ENCODE measurements at regions not wholly inside any gene's neighbourhood (a gene's known extent, or its start where the extent isn't known, plus 50 kb on each side); places are given as distances from the start of the nearest gene placed in this dataset.

- no peak for TF ChIP-seq NFIC (IDR thresholded peaks at IDR 0.05)
- TF ChIP-seq CEBPB (IDR thresholded peaks at IDR 0.05): no peak
- no peak for TF ChIP-seq RAD21 (IDR thresholded peaks at IDR 0.05; ENCODE audit: low read depth)
- no peak for TF ChIP-seq TAF1 (IDR thresholded peaks at IDR 0.05; ENCODE audit: low read depth)
- TF ChIP-seq REST (IDR thresholded peaks at IDR 0.05; ENCODE audit: low read depth): no peak
- TF ChIP-seq YY1 (IDR thresholded peaks at IDR 0.05; ENCODE audit: low read depth): no peak
- no peak for TF ChIP-seq CREB1 (IDR thresholded peaks at IDR 0.05; ENCODE audit: low read depth)
- TF ChIP-seq TCF12 (IDR thresholded peaks at IDR 0.05; ENCODE audit: low read depth): no peak
- TF ChIP-seq FOXM1 (IDR thresholded peaks at IDR 0.05; ENCODE audit: borderline replicate concordance, low read depth): no peak
- TF ChIP-seq USF1 (IDR thresholded peaks at IDR 0.05): no peak
- no peak for TF ChIP-seq MAX (IDR thresholded peaks at IDR 0.05)
- TF ChIP-seq EP300 (IDR thresholded peaks at IDR 0.05; ENCODE audit: borderline replicate concordance): no peak
- no peak for TF ChIP-seq ZBTB7A (IDR thresholded peaks at IDR 0.05; ENCODE audit: low read depth)
- no peak for TF ChIP-seq TEAD4 (IDR thresholded peaks at IDR 0.05)
- no peak for TF ChIP-seq EGR1 (IDR thresholded peaks at IDR 0.05)
Observed at GRCh38 chr5:6806668-6807067, 93.4 kb downstream of the TENT4A start.

- TF ChIP-seq TCF12 (IDR thresholded peaks at IDR 0.05; ENCODE audit: low read depth) (no peak), FOXM1 (IDR thresholded peaks at IDR 0.05; ENCODE audit: borderline replicate concordance, low read depth) (no peak), RAD21 (IDR thresholded peaks at IDR 0.05; ENCODE audit: low read depth) (no peak), ZBTB7A (IDR thresholded peaks at IDR 0.05; ENCODE audit: low read depth) (no peak), MAX (IDR thresholded peaks at IDR 0.05) (no peak), REST (IDR thresholded peaks at IDR 0.05; ENCODE audit: low read depth) (no peak), YY1 (IDR thresholded peaks at IDR 0.05; ENCODE audit: low read depth) (no peak), EP300 (IDR thresholded peaks at IDR 0.05; ENCODE audit: borderline replicate concordance) (no peak), CEBPB (IDR thresholded peaks at IDR 0.05) (no peak), TAF1 (IDR thresholded peaks at IDR 0.05; ENCODE audit: low read depth) (no peak), TEAD4 (IDR thresholded peaks at IDR 0.05) (no peak), NFIC (IDR thresholded peaks at IDR 0.05) (no peak), CREB1 (IDR thresholded peaks at IDR 0.05; ENCODE audit: low read depth) (no peak), EGR1 (IDR thresholded peaks at IDR 0.05) (no peak), USF1 (IDR thresholded peaks at IDR 0.05) (no peak)
Observed at GRCh38 chr5:6808462-6808861, 95.2 kb downstream of the TENT4A start.

- TF ChIP-seq EP300 (IDR thresholded peaks at IDR 0.05; ENCODE audit: borderline replicate concordance) (no peak), FOXM1 (IDR thresholded peaks at IDR 0.05; ENCODE audit: borderline replicate concordance, low read depth) (no peak), CEBPB (IDR thresholded peaks at IDR 0.05) (no peak)
Observed at GRCh38 chr5:6810641-6811405, 97.6 kb downstream of the TENT4A start.

GRCh38 chr5:6812091-6812490, 98.9 kb downstream of the TENT4A start:
- TF ChIP-seq FOXM1 (IDR thresholded peaks at IDR 0.05; ENCODE audit: borderline replicate concordance, low read depth) (no peak), REST (IDR thresholded peaks at IDR 0.05; ENCODE audit: low read depth) (no peak)

All from Ishikawa (cell line).